DMS 273 (cell line): ENCODE measurements at regions not wholly inside any gene's neighbourhood (a gene's known extent, or its start where the extent isn't known, plus 50 kb on each side); places are given as distances from the start of the nearest gene placed in this dataset.

Experiments
- DNase-seq: peaks from one replicate; lab custom pipeline; 2025; ENCODE audit not compliant: unreplicated experiment; lab: John Stamatoyannopoulos, UW

GRCh38 chr9:134214386-134214765 lies 50.0 kb upstream of the RNU6ATAC start:
- DNase-seq: no peak

- no peak for DNase-seq
Observed at GRCh38 chr9:134214766-134215419, 50.5 kb upstream of the RNU6ATAC start.

GRCh38 chr9:134215420-134215698 lies 51.0 kb upstream of the RNU6ATAC start:
- DNase-seq: peak; percentile 55

GRCh38 chr9:134215699-134216448 lies 51.5 kb upstream of the RNU6ATAC start:
- peak; percentile 55 for DNase-seq

- DNase-seq: no peak
Observed at GRCh38 chr9:134216449-134216951, 52.1 kb upstream of the RNU6ATAC start.

GRCh38 chr9:134216961-134217360 lies 52.6 kb upstream of the RNU6ATAC start:
- no peak for DNase-seq

GRCh38 chr9:134217431-134218210 lies 53.3 kb upstream of the RNU6ATAC start:
- DNase-seq: no peak

- DNase-seq: no peak
Observed at GRCh38 chr9:134218230-134218629, 53.9 kb upstream of the RNU6ATAC start.

- no peak for DNase-seq
Observed at GRCh38 chr9:134219646-134220060, 55.3 kb upstream of the RNU6ATAC start.

- no peak for DNase-seq
Observed at GRCh38 chr9:134220311-134220710, 55.9 kb upstream of the RNU6ATAC start.

GRCh38 chr9:134221273-134222017 lies 57.1 kb upstream of the RNU6ATAC start:
- no peak for DNase-seq

GRCh38 chr9:134222018-134222573 lies 57.7 kb upstream of the RNU6ATAC start:
- DNase-seq: no peak

GRCh38 chr9:134223091-134223490 lies 58.7 kb upstream of the RNU6ATAC start:
- no peak for DNase-seq

- no peak for DNase-seq
Observed at GRCh38 chr9:134223591-134224122, 59.3 kb upstream of the RNU6ATAC start.

- no peak for DNase-seq
Observed at GRCh38 chr9:134224127-134224526, 59.8 kb upstream of the RNU6ATAC start.

GRCh38 chr9:134224567-134225093 lies 60.3 kb upstream of the RNU6ATAC start:
- no peak for DNase-seq

GRCh38 chr9:134225186-134225585 lies 60.8 kb upstream of the RNU6ATAC start:
- DNase-seq: no peak

GRCh38 chr9:134225816-134226215 lies 61.5 kb upstream of the RNU6ATAC start:
- DNase-seq: no peak

- DNase-seq: peak; percentile 32
Observed at GRCh38 chr9:134226221-134226930, 62.0 kb upstream of the RNU6ATAC start.
